Spleen (tissue), 7 donors: ENCODE measurements at regions not wholly inside any gene's neighbourhood (a gene's known extent, or its start where the extent isn't known, plus 50 kb on each side); places are given as distances from the start of the nearest gene placed in this dataset.

ENCODE experiments used
- CTCF ChIP-seq, 11 experiments: fragments of 200-600 bp in 7 of 11; fragments of 450-650 bp in 4 of 11; sonication (generic) in 4 of 11; IDR thresholded peaks in 8 of 11; conservative IDR thresholded peaks in 3 of 11; 1 replicate in 7 of 11; 2 replicates in 4 of 11; pipeline versions ENCODE4 v1.4.0 to v1.8.0; 2016 to 2021; ENCODE audit warnings: antibody characterized with exemption in 11 of 11, inconsistent platforms in 4 of 11, mild to moderate bottlenecking in 1 of 11
- POLR2A ChIP-seq, 3 donors: fragments of 450-650 bp; IDR thresholded peaks; one replicate each; pipeline ENCODE4 v1.5.1; 2017; ENCODE audit warnings: antibody characterized with exemption in 3 of 3, mild to moderate bottlenecking in 1 of 3
- donor health status: DM: no; HTN: no; CAD: no; lungs with moderate emphysema.
- donor health status: DM: no; HTN: no; CAD: no.
- donor health status: DM: no; HTN: no; CAD: no.

- no peak for TF ChIP-seq POLR2A (IDR thresholded peaks at IDR 0.05)
- TF ChIP-seq CTCF (IDR thresholded peaks at IDR 0.05 in 8 of 11, conservative IDR thresholded peaks at IDR 0.05 in 3 of 11), result no peak
These were observed 81.3 kb upstream of the NID2 start for GRCh38 chr14:52150162-52150561.
